ENCODE measurements at regions not wholly inside any gene's neighbourhood (a gene's known extent, or its start where the extent isn't known, plus 50 kb on each side); places are given as distances from the start of the nearest gene placed in this dataset.

- TF ChIP-seq CTCF (IDR thresholded peaks at IDR 0.05), result no peak
- no peak for TF ChIP-seq POLR2AphosphoS5 (IDR thresholded peaks at IDR 0.05)
- no peak for TF ChIP-seq POLR2A (IDR thresholded peaks at IDR 0.05)
- TF ChIP-seq EP300 (IDR thresholded peaks at IDR 0.05; ENCODE audit: low read depth), result no peak
Measured at GRCh38 chr11:27786331-27786730, 86.1 kb upstream of the BDNF start.
